ENCODE measurements at regions not wholly inside any gene's neighbourhood (a gene's known extent, or its start where the extent isn't known, plus 50 kb on each side); places are given as distances from the start of the nearest gene placed in this dataset.

- H3K4me1 Mint-ChIP-seq (ENCODE audit: low read depth): no peaks in the 10 kb centered on the region
- no peak overlapping the region for H3K27ac Mint-ChIP-seq
- peaks cover 3% of the 10 kb centered on the region; the same call in 1 of the 2 replicates for H3K27me3 Mint-ChIP-seq (ENCODE audit: insufficient read depth)
- DNase-seq: no peak
- TF ChIP-seq, protein P1, sequence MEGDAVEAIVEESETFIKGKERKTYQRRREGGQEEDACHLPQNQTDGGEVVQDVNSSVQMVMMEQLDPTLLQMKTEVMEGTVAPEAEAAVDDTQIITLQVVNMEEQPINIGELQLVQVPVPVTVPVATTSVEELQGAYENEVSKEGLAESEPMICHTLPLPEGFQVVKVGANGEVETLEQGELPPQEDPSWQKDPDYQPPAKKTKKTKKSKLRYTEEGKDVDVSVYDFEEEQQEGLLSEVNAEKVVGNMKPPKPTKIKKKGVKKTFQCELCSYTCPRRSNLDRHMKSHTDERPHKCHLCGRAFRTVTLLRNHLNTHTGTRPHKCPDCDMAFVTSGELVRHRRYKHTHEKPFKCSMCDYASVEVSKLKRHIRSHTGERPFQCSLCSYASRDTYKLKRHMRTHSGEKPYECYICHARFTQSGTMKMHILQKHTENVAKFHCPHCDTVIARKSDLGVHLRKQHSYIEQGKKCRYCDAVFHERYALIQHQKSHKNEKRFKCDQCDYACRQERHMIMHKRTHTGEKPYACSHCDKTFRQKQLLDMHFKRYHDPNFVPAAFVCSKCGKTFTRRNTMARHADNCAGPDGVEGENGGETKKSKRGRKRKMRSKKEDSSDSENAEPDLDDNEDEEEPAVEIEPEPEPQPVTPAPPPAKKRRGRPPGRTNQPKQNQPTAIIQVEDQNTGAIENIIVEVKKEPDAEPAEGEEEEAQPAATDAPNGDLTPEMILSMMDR (IDR thresholded peaks at IDR 0.05): no peak
- H3K36me3 Mint-ChIP-seq (ENCODE audit: low read depth): no peaks in the 10 kb centered on the region
- H3K4me3 Mint-ChIP-seq: no peak overlapping the region
- peaks cover 72% of the 10 kb centered on the region for H3K9me3 Mint-ChIP-seq
Observed at GRCh38 chr14:97337267-97337666, 540.1 kb downstream of the VRK1 start.

DNA sequence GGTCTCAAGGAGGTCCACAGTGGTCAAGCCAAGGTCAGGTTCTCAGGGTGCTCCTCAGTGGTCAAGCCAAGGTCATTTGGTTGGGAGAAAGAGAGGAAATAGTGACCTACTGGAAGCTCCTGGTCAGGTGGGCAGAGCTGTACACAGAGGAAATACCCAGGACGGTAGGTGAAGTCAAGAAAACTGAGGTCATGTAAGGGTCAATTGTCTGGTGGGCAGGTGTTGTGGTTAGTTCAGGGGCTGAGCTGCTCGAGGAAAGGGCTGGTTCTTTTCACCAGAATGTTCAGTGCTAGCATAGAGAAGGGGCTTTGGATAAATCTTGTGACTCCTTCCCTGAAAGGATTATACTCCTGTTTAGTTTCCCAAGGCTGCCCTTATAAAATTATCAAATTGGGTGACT lies 540.5 kb downstream of the VRK1 start:
- no peaks in the 10 kb centered on the region for H3K4me1 Mint-ChIP-seq (ENCODE audit: low read depth)
- no peak for DNase-seq
- peaks cover 72% of the 10 kb centered on the region for H3K9me3 Mint-ChIP-seq
- H3K36me3 Mint-ChIP-seq (ENCODE audit: low read depth): no peaks in the 10 kb centered on the region
- H3K4me3 Mint-ChIP-seq: no peak overlapping the region
- TF ChIP-seq, protein P1 (IDR thresholded peaks at IDR 0.05): no peak
- H3K27ac Mint-ChIP-seq: no peak overlapping the region
- H3K27me3 Mint-ChIP-seq (ENCODE audit: insufficient read depth): peaks cover 3% of the 10 kb centered on the region; the same call in 1 of the 2 replicates

- H3K36me3 Mint-ChIP-seq (ENCODE audit: low read depth): no peaks in the 10 kb centered on the region
- H3K4me1 Mint-ChIP-seq (ENCODE audit: low read depth): no peaks in the 10 kb centered on the region
- TF ChIP-seq, protein P1 (IDR thresholded peaks at IDR 0.05): no peak
- H3K4me3 Mint-ChIP-seq: no peak overlapping the region
- DNase-seq: no peak
- peaks cover 3% of the 10 kb centered on the region; the same call in 1 of the 2 replicates for H3K27me3 Mint-ChIP-seq (ENCODE audit: insufficient read depth)
- no peak overlapping the region for H3K27ac Mint-ChIP-seq
- peaks cover 63% of the 10 kb centered on the region for H3K9me3 Mint-ChIP-seq
Observed at GRCh38 chr14:97344666-97345065, 547.5 kb downstream of the VRK1 start.

GRCh38 chr14:97346675-97347074 lies 549.5 kb downstream of the VRK1 start:
- Mint-ChIP-seq H3K9me3 (peaks cover 51% of the 10 kb centered on the region), H3K27ac (no peak overlapping the region), H3K27me3 (ENCODE audit: insufficient read depth) (no peaks in the 10 kb centered on the region), H3K36me3 (ENCODE audit: low read depth) (no peaks in the 10 kb centered on the region), H3K4me1 (ENCODE audit: low read depth) (no peaks in the 10 kb centered on the region), H3K4me3 (no peak overlapping the region)
- no peak for DNase-seq
- TF ChIP-seq, protein P1 (IDR thresholded peaks at IDR 0.05): no peak

- H3K4me3 Mint-ChIP-seq: no peak overlapping the region
- DNase-seq: no peak
- H3K9me3 Mint-ChIP-seq: peaks cover 38% of the 10 kb centered on the region
- TF ChIP-seq, protein P1 (IDR thresholded peaks at IDR 0.05): no peak
- no peak overlapping the region for H3K27ac Mint-ChIP-seq
- H3K27me3 Mint-ChIP-seq (ENCODE audit: insufficient read depth): no peaks in the 10 kb centered on the region; the same call in 1 of the 2 replicates
- H3K4me1 Mint-ChIP-seq (ENCODE audit: low read depth): no peaks in the 10 kb centered on the region
- H3K36me3 Mint-ChIP-seq (ENCODE audit: low read depth): no peaks in the 10 kb centered on the region
Observed at GRCh38 chr14:97349463-97349862, 552.3 kb downstream of the VRK1 start.

DNA sequence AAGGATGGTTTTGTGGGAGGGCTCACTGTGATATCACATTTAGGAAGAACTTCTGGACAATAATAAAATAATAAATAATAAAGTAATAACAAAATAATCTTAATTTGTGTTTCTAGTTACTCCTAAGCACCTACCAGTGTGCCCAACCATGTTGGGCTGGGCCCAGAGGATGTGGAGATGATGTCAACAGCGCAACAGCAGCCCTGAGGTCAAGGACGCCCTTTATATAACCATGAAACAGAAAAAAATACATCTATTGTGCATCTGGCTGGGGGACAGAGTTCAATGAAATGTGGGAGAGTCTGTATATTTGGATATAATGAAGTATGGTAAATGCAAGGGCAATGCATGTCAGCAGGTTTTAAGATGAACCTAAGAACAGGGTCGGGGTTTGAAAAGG lies 552.8 kb downstream of the VRK1 start:
- Mint-ChIP-seq H3K36me3 (ENCODE audit: low read depth) (no peaks in the 10 kb centered on the region), H3K4me3 (no peak overlapping the region), H3K4me1 (ENCODE audit: low read depth) (no peaks in the 10 kb centered on the region), H3K27me3 (ENCODE audit: insufficient read depth) (no peaks in the 10 kb centered on the region; the same call in 1 of the 2 replicates), H3K27ac (no peak overlapping the region), H3K9me3 (peaks cover 38% of the 10 kb centered on the region)
- TF ChIP-seq, protein P1 (IDR thresholded peaks at IDR 0.05): no peak
- DNase-seq: no peak
